H1 (cell line): ENCODE measurements at regions not wholly inside any gene's neighbourhood (a gene's known extent, or its start where the extent isn't known, plus 50 kb on each side); places are given as distances from the start of the nearest gene placed in this dataset.
"Not testable (repeated sequence)": the region's sequence is repeated elsewhere in the genome, so short reads cannot be mapped to it uniquely, and the experiment has no call there.

Experiments
- CTCF ChIA-PET: fragments of 300-600 bp; sonication (Branson Sonifier 250); formaldehyde crosslinking; loops from one replicate; lab custom pipeline; 2021; ENCODE audit not compliant: partially characterized antibody; lab: Charles Lee
- POLR2A ChIA-PET: fragments of 300-600 bp; sonication (Branson Sonifier 250); formaldehyde crosslinking; loops from one replicate; lab custom pipeline; 2021; ENCODE audit warnings: inconsistent platforms; ENCODE audit not compliant: partially characterized antibody; lab: Charles Lee
- DNase-seq, 2 experiments: peaks; one replicate each; pipeline versions ENCODE4 v3.0.0 to v3.0.0-alpha.2; 2010 to 2022; ENCODE audit warnings: low spot score in 2 of 2, low read depth in 1 of 2, mixed read lengths in 1 of 2
- FAIRE-seq: peaks from 2 replicates; lab custom pipeline; 2011; peaks lifted over from hg19 to GRCh38; lab: Jason Lieb, UNC
- H2AFZ ChIP-seq: 2 replicates; pipeline ENCODE4 v1.8.1; 2012; ENCODE audit warnings: low read length, inconsistent platforms
- H2AK5ac ChIP-seq: 2 replicates; pipeline ENCODE4 v1.6.1; 2013; ENCODE audit warnings: low read depth, low read length
- H2BK120ac ChIP-seq: replicated peaks from 2 replicates; pipeline ENCODE3; 2013; ENCODE audit warnings: low read depth, low read length, inconsistent platforms
- H2BK12ac ChIP-seq: 2 replicates; pipeline ENCODE4 v1.6.1; 2013; ENCODE audit warnings: low read depth, low read length
- H2BK15ac ChIP-seq: 2 replicates; pipeline ENCODE4 v1.6.1; 2013; ENCODE audit warnings: low read length
- H2BK20ac ChIP-seq: 2 replicates; pipeline ENCODE4 v1.6.1; 2013; ENCODE audit warnings: low read length
- H2BK5ac ChIP-seq: 2 replicates; pipeline ENCODE4 v1.6.1; 2013; ENCODE audit warnings: low read depth, low read length
- H3K14ac ChIP-seq: 2 replicates; pipeline ENCODE4 v1.6.1; 2013; ENCODE audit warnings: inconsistent platforms; ENCODE audit not compliant: insufficient read length
- H3K18ac ChIP-seq: 2 replicates; pipeline ENCODE4 v1.6.1; 2013; ENCODE audit warnings: low read length; ENCODE audit errors: extremely low read depth
- H3K23ac ChIP-seq: 2 replicates; pipeline ENCODE4 v1.6.1; 2013; ENCODE audit warnings: inconsistent platforms; ENCODE audit not compliant: insufficient read length
- H3K23me2 ChIP-seq: 2 replicates; pipeline ENCODE4 v1.6.1; 2013; ENCODE audit warnings: low read depth, low read length
- H3K27ac ChIP-seq: 2 replicates; pipeline ENCODE4 v1.6.1; 2011; ENCODE audit warnings: low read depth, low read length, inconsistent platforms
- H3K27me3 ChIP-seq, 4 experiments: replicated peaks in 1 of 4; 1 replicate in 1 of 4; 2 replicates in 3 of 4; pipeline versions ENCODE4 v1.6.1 to v1.8.1; 2011 to 2013; ENCODE audit warnings: low read length in 3 of 4, mild to moderate bottlenecking in 3 of 4, inconsistent platforms in 2 of 4, mixed read lengths in 2 of 4, moderate library complexity in 1 of 4; ENCODE audit not compliant: control insufficient read depth in 3 of 4, insufficient read depth in 3 of 4; ENCODE audit errors: extremely low read depth in 1 of 4
- H3K36me3 ChIP-seq, 4 experiments: 2 replicates each; pipeline versions ENCODE4 v1.6.1 to v1.8.1; 2011 to 2013; ENCODE audit warnings: mild to moderate bottlenecking in 4 of 4, low read length in 3 of 4, moderate library complexity in 2 of 4, control low read depth in 1 of 4, inconsistent platforms in 1 of 4; ENCODE audit not compliant: insufficient read depth in 4 of 4, control insufficient read depth in 2 of 4
- H3K4ac ChIP-seq: replicated peaks from 2 replicates; pipeline ENCODE3; 2013; ENCODE audit warnings: low read length, low read depth, mixed read lengths, inconsistent platforms; ENCODE audit not compliant: insufficient read length
- H3K4me1 ChIP-seq, 4 experiments: replicated peaks in 1 of 4; 1 replicate in 1 of 4; 2 replicates in 3 of 4; pipeline versions ENCODE4 v1.6.1 to v1.8.1; 2011 to 2013; ENCODE audit warnings: low read length in 3 of 4, inconsistent platforms in 2 of 4, mixed read lengths in 1 of 4; ENCODE audit not compliant: insufficient read depth in 4 of 4, control insufficient read depth in 3 of 4
- H3K4me2 ChIP-seq, 2 experiments: 2 replicates each; pipeline versions ENCODE4 v1.6.1 to v1.8.1; 2011 to 2013; ENCODE audit warnings: low read depth in 2 of 2, low read length in 2 of 2, control low read depth in 1 of 2, inconsistent platforms in 1 of 2, mild to moderate bottlenecking in 1 of 2; ENCODE audit not compliant: insufficient read depth in 1 of 2
- H3K4me3 ChIP-seq, 4 experiments: fragments of 200-600, 300-600 bp in 1 of 4; sonication (generic), shearing (Covaris generic), sonication (Bioruptor Twin) in 1 of 4; 2 replicates each; pipeline versions ENCODE4 v1.5.1 to v1.8.1; 2011 to 2016; ENCODE audit warnings: low read length in 4 of 4, low read depth in 3 of 4, control low read depth in 2 of 4, inconsistent platforms in 2 of 4, mild to moderate bottlenecking in 2 of 4, mixed read lengths in 1 of 4, moderate library complexity in 1 of 4; ENCODE audit not compliant: insufficient read depth in 2 of 4; ENCODE audit errors: extremely low read depth in 1 of 4
- H3K56ac ChIP-seq: replicated peaks from 2 replicates; pipeline ENCODE3; 2013; ENCODE audit warnings: low read depth, mild to moderate bottlenecking, mixed read lengths, low read length, inconsistent platforms; ENCODE audit not compliant: insufficient read length
- H3K79me1 ChIP-seq: 2 replicates; pipeline ENCODE4 v1.6.1; 2013; ENCODE audit warnings: low read depth, low read length, control low read depth
- H3K79me2 ChIP-seq, 2 experiments: 2 replicates each; pipeline versions ENCODE4 v1.6.1 to v1.8.1; 2012 to 2013; ENCODE audit warnings: low read length in 2 of 2, mild to moderate bottlenecking in 2 of 2, inconsistent platforms in 1 of 2; ENCODE audit not compliant: insufficient read depth in 2 of 2, control insufficient read depth in 1 of 2
- H3K9ac ChIP-seq, 4 experiments: replicated peaks in 1 of 4; 1 replicate in 1 of 4; 2 replicates in 3 of 4; pipeline versions ENCODE4 v1.6.1 to v1.8.1; 2011 to 2013; ENCODE audit warnings: low read depth in 3 of 4, low read length in 3 of 4, control low read depth in 2 of 4, mild to moderate bottlenecking in 2 of 4, moderate library complexity in 2 of 4, inconsistent platforms in 1 of 4; ENCODE audit errors: extremely low read depth in 1 of 4
- H3K9me3 ChIP-seq, 2 experiments: 2 replicates each; pipeline versions ENCODE4 v1.6.1 to v1.8.1; 2012 to 2013; ENCODE audit warnings: mild to moderate bottlenecking in 2 of 2, moderate library complexity in 2 of 2, control low read depth in 1 of 2, inconsistent platforms in 1 of 2, low read depth in 1 of 2, low read length in 1 of 2, mixed read lengths in 1 of 2; ENCODE audit not compliant: insufficient read depth in 2 of 2
- H4K20me1 ChIP-seq, 2 experiments: replicated peaks in 1 of 2; 2 replicates each; pipeline versions ENCODE3 to v1.8.1; 2011 to 2013; ENCODE audit warnings: inconsistent platforms in 2 of 2, low read length in 2 of 2, mild to moderate bottlenecking in 1 of 2; ENCODE audit not compliant: insufficient read depth in 2 of 2, control insufficient read depth in 1 of 2
- H4K5ac ChIP-seq: 2 replicates; pipeline ENCODE4 v1.6.1; 2013; ENCODE audit warnings: low read length, low read depth, mixed read lengths, inconsistent platforms; ENCODE audit not compliant: insufficient read length
- H4K8ac ChIP-seq: 2 replicates; pipeline ENCODE4 v1.8.0; 2013; ENCODE audit warnings: mild to moderate bottlenecking, moderate library complexity, low read length, inconsistent platforms; ENCODE audit not compliant: insufficient read depth; ENCODE audit errors: extremely low read depth
- H4K91ac ChIP-seq: replicated peaks from 2 replicates; pipeline ENCODE3; 2013; ENCODE audit warnings: low read length, mixed read lengths, inconsistent platforms; ENCODE audit not compliant: insufficient read length
- WGBS, 2 experiments: shearing (Covaris generic) in 1 of 2; methylation state at CpG; one replicate each; pipeline versions ENCODE4 v1.1.6 to v1.1.7; 2013 to 2015; ENCODE audit warnings: low lambda C conversion rate in 2 of 2, mixed read lengths in 2 of 2, inconsistent platforms in 1 of 2, low coverage in 1 of 2, missing lambda C conversion rate in 1 of 2; ENCODE audit not compliant: insufficient replicate concordance in 2 of 2, insufficient coverage in 1 of 2, insufficient read length in 1 of 2; ENCODE audit errors: extremely low coverage in 1 of 2, missing lambda C conversion rate in 1 of 2; 5-methylcytosine and 5-hydroxymethylcytosine counted together

- H3K14ac ChIP-seq, H3K18ac ChIP-seq, DNase-seq, H3K56ac ChIP-seq, H2BK120ac ChIP-seq, H3K23me2 ChIP-seq, H3K4me1 ChIP-seq, H2BK5ac ChIP-seq, H3K9ac ChIP-seq, FAIRE-seq, H2BK12ac ChIP-seq, H2BK15ac ChIP-seq, H3K27me3 ChIP-seq, H3K4ac ChIP-seq, H3K4me3 ChIP-seq, H3K23ac ChIP-seq, H4K20me1 ChIP-seq, H2AFZ ChIP-seq, POLR2A ChIA-PET, H3K36me3 ChIP-seq, H2AK5ac ChIP-seq, H4K8ac ChIP-seq, H3K27ac ChIP-seq, H4K91ac ChIP-seq, H3K4me2 ChIP-seq, H2BK20ac ChIP-seq, H3K9me3 ChIP-seq, H3K79me2 ChIP-seq, CTCF ChIA-PET, H4K5ac ChIP-seq, H3K79me1 ChIP-seq: not testable (repeated sequence)
- WGBS, 2 experiments = 50% methylated on average over 5 of the region's 29 CpGs; no CpG with 5 or more reads in 1 of the 2 experiments
These were observed 463.1 kb upstream of the ZNG1F start for GRCh38 chr9:41652100-41652713.

GRCh38 chr9:41650086-41650485, 461.0 kb upstream of the ZNG1F start:
- H2BK120ac ChIP-seq, H3K14ac ChIP-seq, H4K5ac ChIP-seq, H3K4me2 ChIP-seq, H4K20me1 ChIP-seq, H4K91ac ChIP-seq, H2AFZ ChIP-seq, H3K18ac ChIP-seq, H3K4me3 ChIP-seq, H3K9me3 ChIP-seq, H3K56ac ChIP-seq, FAIRE-seq, H2BK12ac ChIP-seq, H3K23ac ChIP-seq, H3K27ac ChIP-seq, H2AK5ac ChIP-seq, H2BK20ac ChIP-seq, H3K27me3 ChIP-seq, H3K79me2 ChIP-seq, POLR2A ChIA-PET, H3K79me1 ChIP-seq, H3K9ac ChIP-seq, H2BK5ac ChIP-seq, H4K8ac ChIP-seq, H3K4me1 ChIP-seq, H2BK15ac ChIP-seq, H3K36me3 ChIP-seq, CTCF ChIA-PET, H3K23me2 ChIP-seq, H3K4ac ChIP-seq, DNase-seq: not testable (repeated sequence)
- no CpG with 5 or more reads among the region's 5 CpGs for WGBS, 2 experiments
